Neural progenitor cell (in vitro differentiated cells): ENCODE measurements at regions not wholly inside any gene's neighbourhood (a gene's known extent, or its start where the extent isn't known, plus 50 kb on each side); places are given as distances from the start of the nearest gene placed in this dataset.
A peak's percentile ranks its signal among the peaks of the same experiment; 100 is the strongest.
"Not testable (repeated sequence)": the region's sequence is repeated elsewhere in the genome, so short reads cannot be mapped to it uniquely, and the experiment has no call there.

ENCODE experiments used
- DNase-seq: peaks from one replicate; pipeline ENCODE4 v3.0.0-alpha.2; 2016; ENCODE audit warnings: low spot score
- H2AFZ ChIP-seq: fragments of 200-600 bp; sonication (generic); replicated peaks from 2 replicates; pipeline ENCODE4 v1.6.1; 2016; ENCODE audit warnings: antibody characterized with exemption
- H3F3A ChIP-seq: fragments of 200-600 bp; sonication (generic); 2 replicates; pipeline ENCODE4 v1.6.1; 2016; ENCODE audit warnings: antibody characterized with exemption, low read depth
- H3K27ac ChIP-seq: fragments of 200-600 bp; sonication (generic); 2 replicates; pipeline ENCODE4 v1.5.1; 2016; ENCODE audit warnings: mild to moderate bottlenecking
- H3K27me3 ChIP-seq: fragments of 200-600 bp; sonication (generic); 2 replicates; pipeline ENCODE4 v1.6.1; 2016; ENCODE audit warnings: mild to moderate bottlenecking, moderate library complexity
- H3K36me3 ChIP-seq: fragments of 200-600 bp; sonication (generic); 2 replicates; pipeline ENCODE4 v1.5.1; 2016
- H3K4me1 ChIP-seq: fragments of 200-600 bp; sonication (generic); 2 replicates; pipeline ENCODE4 v1.6.1; 2016; ENCODE audit warnings: mixed run types
- H3K4me2 ChIP-seq: fragments of 200-600 bp; sonication (generic); 2 replicates; pipeline ENCODE4 v1.6.1; 2016
- H3K4me3 ChIP-seq: fragments of 200-600 bp; sonication (generic); 2 replicates; pipeline ENCODE4 v1.5.1; 2016
- H3K79me2 ChIP-seq: fragments of 200-600 bp; sonication (generic); 2 replicates; pipeline ENCODE4 v1.6.1; 2016; ENCODE audit warnings: low read depth
- H3K9ac ChIP-seq: fragments of 200-600 bp; sonication (generic); 2 replicates; pipeline ENCODE4 v1.6.1; 2016
- H3K9me3 ChIP-seq: fragments of 200-600 bp; sonication (generic); 2 replicates; pipeline ENCODE4 v1.5.1; 2016; ENCODE audit warnings: low read depth
- H4K20me1 ChIP-seq: fragments of 200-600 bp; sonication (generic); 2 replicates; pipeline ENCODE4 v1.6.1; 2016; ENCODE audit warnings: low read depth
- H3K27ac Mint-ChIP-seq: 3 replicates; pipeline ENCODE4 v1.8.0; 2021; ENCODE audit warnings: mixed read lengths
- H3K27me3 Mint-ChIP-seq: 2 replicates; pipeline ENCODE4 v1.8.0; 2022; ENCODE audit warnings: low read depth, mild to moderate bottlenecking, inconsistent platforms, moderate library complexity, mixed read lengths; ENCODE audit not compliant: insufficient read depth
- H3K36me3 Mint-ChIP-seq: 3 replicates; pipeline ENCODE4 v1.8.0; 2021; ENCODE audit warnings: mixed read lengths
- H3K4me1 Mint-ChIP-seq: 3 replicates; pipeline ENCODE4 v1.8.0; 2021; ENCODE audit warnings: mixed read lengths
- H3K4me3 Mint-ChIP-seq: 3 replicates; pipeline ENCODE4 v1.8.0; 2021; ENCODE audit warnings: mild to moderate bottlenecking, moderate library complexity, mixed read lengths
- H3K9me3 Mint-ChIP-seq: 3 replicates; pipeline ENCODE4 v1.8.0; 2020; ENCODE audit warnings: mixed read lengths
- EZH2 ChIP-seq: fragments of 200-600 bp; sonication (generic); IDR thresholded peaks from 2 replicates; pipeline ENCODE4 v1.6.1; 2017; ENCODE audit warnings: antibody characterized with exemption, mild to moderate bottlenecking, moderate library complexity
- EZH2phosphoT487 ChIP-seq: fragments of 200-600 bp; sonication (generic); IDR thresholded peaks from 2 replicates; pipeline ENCODE4 v1.6.1; 2017; ENCODE audit warnings: antibody characterized with exemption
- TF ChIP-seq, protein P1 (sequence below): fragments of 200-600 bp; sonication (generic); IDR thresholded peaks from 2 replicates; pipeline ENCODE4 v1.5.1; 2017; ENCODE audit warnings: antibody characterized with exemption, mild to moderate bottlenecking

DNA sequence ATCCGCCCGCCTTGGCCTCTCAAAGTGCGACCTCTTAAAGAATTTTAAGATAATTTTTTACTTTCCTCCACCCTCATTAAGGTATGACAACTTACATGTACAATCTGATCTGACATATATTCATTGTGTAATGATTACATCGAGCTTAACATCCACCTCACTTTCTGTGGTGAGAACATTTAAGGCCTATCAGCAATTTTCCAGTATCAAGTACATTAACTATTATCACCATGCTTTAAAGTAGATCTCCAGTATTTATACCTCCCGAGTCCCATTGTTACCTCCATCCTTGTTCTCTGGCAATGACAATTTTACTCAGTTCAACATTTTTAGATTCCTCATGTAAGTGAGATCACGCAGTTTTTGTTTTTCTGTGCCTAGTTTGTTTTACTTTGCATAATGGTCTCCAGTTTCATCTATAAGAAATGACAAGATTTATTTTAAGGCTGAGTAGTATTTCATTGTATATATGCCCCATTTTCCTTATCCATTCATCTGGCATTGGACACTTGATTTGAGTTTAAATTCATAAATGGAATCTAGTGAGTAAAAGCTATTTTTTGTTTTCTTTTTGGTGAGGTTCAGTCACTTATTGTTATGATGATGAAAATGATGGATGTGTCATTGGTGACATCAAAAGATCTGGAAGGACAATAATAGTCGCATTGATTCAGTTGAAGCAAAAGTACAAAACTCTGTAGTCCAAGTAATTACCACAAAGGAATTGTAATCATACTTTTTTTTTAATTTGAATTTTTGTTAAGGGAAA lies 87.0 kb downstream of the OR2B2 start:
- TF ChIP-seq EZH2phosphoT487 = no peak
- TF ChIP-seq, protein P1, sequence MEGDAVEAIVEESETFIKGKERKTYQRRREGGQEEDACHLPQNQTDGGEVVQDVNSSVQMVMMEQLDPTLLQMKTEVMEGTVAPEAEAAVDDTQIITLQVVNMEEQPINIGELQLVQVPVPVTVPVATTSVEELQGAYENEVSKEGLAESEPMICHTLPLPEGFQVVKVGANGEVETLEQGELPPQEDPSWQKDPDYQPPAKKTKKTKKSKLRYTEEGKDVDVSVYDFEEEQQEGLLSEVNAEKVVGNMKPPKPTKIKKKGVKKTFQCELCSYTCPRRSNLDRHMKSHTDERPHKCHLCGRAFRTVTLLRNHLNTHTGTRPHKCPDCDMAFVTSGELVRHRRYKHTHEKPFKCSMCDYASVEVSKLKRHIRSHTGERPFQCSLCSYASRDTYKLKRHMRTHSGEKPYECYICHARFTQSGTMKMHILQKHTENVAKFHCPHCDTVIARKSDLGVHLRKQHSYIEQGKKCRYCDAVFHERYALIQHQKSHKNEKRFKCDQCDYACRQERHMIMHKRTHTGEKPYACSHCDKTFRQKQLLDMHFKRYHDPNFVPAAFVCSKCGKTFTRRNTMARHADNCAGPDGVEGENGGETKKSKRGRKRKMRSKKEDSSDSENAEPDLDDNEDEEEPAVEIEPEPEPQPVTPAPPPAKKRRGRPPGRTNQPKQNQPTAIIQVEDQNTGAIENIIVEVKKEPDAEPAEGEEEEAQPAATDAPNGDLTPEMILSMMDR = no peak
- no peak for TF ChIP-seq EZH2
- Histone ChIP-seq H2AFZ (no peak overlapping the region), H3K36me3 (peaks cover 6% of the 10 kb centered on the region), H3K4me1 (peaks cover 16% of the 10 kb centered on the region), H3K79me2 (peaks cover 30% of the 10 kb centered on the region), H3K27me3 (no peaks in the 10 kb centered on the region), H3K9me3 (no peaks in the 10 kb centered on the region), H3K9ac (peak overlapping the region; percentile 84), H3K4me3 (peak overlapping the region; percentile 94), H3K27ac (peak overlapping the region; percentile 82), H3F3A (peaks cover 50% of the 10 kb centered on the region), H4K20me1 (peaks cover 14% of the 10 kb centered on the region), H3K4me2 (peak overlapping the region; percentile 95)
- peaks cover 28% of the 10 kb centered on the region for H3K4me1 Mint-ChIP-seq
- peaks cover 15% of the 10 kb centered on the region for H3K27me3 Mint-ChIP-seq
- DNase-seq = no peak
- H3K27ac Mint-ChIP-seq = peak overlapping the region; percentile 84
- peaks cover 8% of the 10 kb centered on the region for H3K9me3 Mint-ChIP-seq
- peaks cover 8% of the 10 kb centered on the region for H3K36me3 Mint-ChIP-seq
- H3K4me3 Mint-ChIP-seq = peak overlapping the region; percentile 98

DNA sequence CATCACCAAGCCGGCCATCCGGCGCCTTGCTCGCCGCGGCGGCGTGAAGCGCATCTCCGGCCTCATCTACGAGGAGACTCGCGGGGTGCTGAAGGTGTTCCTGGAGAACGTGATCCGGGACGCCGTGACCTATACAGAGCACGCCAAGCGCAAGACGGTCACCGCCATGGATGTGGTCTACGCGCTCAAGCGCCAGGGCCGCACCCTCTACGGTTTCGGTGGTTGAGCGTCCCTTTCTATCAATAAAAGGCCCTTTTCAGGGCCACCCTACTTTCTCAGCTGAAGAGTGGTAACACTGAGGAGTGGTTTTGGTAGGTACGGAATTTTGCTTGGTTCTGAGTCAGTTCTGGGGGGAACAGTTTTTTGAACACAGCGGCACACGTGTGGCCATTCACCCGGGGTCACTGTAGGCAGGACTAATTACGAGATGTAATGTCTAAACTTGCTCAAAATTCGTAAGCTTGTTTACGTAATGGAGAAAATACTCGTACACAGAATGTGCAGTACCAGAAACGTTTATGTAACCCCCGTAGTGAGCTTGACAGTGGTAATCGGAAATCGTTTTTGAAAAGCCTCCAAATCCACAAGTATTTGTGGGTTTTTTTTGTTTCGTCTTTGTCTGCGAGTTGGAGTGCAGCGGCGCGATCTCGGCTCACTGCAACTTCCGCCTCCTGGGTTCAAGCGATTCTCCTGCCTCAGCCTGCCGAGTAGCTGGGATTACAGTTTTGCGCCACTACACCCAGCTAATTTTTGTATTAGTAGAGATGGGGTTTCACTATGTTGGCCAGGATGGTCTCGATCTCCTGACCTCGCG lies 87.8 kb downstream of the OR2B2 start:
- peaks cover 14% of the 10 kb centered on the region for H4K20me1 ChIP-seq
- peaks cover 23% of the 10 kb centered on the region for H3K79me2 ChIP-seq
- not testable (repeated sequence) for H2AFZ ChIP-seq, H3K27me3 ChIP-seq, H3K9me3 ChIP-seq, H3K36me3 ChIP-seq, H3K36me3 Mint-ChIP-seq, H3K4me1 ChIP-seq, H3K9me3 Mint-ChIP-seq
- H3K4me2 ChIP-seq = peak overlapping the region; percentile 95
- peak; percentile 34 for DNase-seq
- H3F3A ChIP-seq = peaks cover 47% of the 10 kb centered on the region
- peaks cover 27% of the 10 kb centered on the region for H3K4me1 Mint-ChIP-seq
- peak overlapping the region; percentile 84 for H3K9ac ChIP-seq
- peak overlapping the region; percentile 98 for H3K4me3 Mint-ChIP-seq
- H3K4me3 ChIP-seq = peak overlapping the region; percentile 94
- peak overlapping the region; percentile 84 for H3K27ac Mint-ChIP-seq
- H3K27ac ChIP-seq = peak overlapping the region; percentile 82
- H3K27me3 Mint-ChIP-seq = peaks cover 15% of the 10 kb centered on the region

- H3K27me3 ChIP-seq, H3K9me3 Mint-ChIP-seq, H3K36me3 ChIP-seq, H3K36me3 Mint-ChIP-seq, H2AFZ ChIP-seq, H3K4me1 ChIP-seq, H3K9ac ChIP-seq, H3K9me3 ChIP-seq: not testable (repeated sequence)
- H3K4me1 Mint-ChIP-seq = peaks cover 23% of the 10 kb centered on the region
- peak overlapping the region; percentile 15 for H3K27ac ChIP-seq
- peak overlapping the region; percentile 67 for H3K4me2 ChIP-seq
- H3K4me3 Mint-ChIP-seq = peak overlapping the region; percentile 98
- peak; percentile 81 for DNase-seq
- peaks cover 41% of the 10 kb centered on the region for H3F3A ChIP-seq
- peak overlapping the region; percentile 96 for H3K27ac Mint-ChIP-seq
- H3K79me2 ChIP-seq = peaks cover 17% of the 10 kb centered on the region
- peak overlapping the region; percentile 94 for H3K4me3 ChIP-seq
- H3K27me3 Mint-ChIP-seq = peaks cover 15% of the 10 kb centered on the region
- peaks cover 14% of the 10 kb centered on the region for H4K20me1 ChIP-seq
These were observed 88.4 kb downstream of the OR2B2 start for GRCh38 chr6:27823714-27824210.

- no peaks in the 10 kb centered on the region for H3K36me3 Mint-ChIP-seq
- no peak for DNase-seq
- Histone ChIP-seq H3K4me2 (no peak overlapping the region), H3K27me3 (no peaks in the 10 kb centered on the region), H4K20me1 (no peaks in the 10 kb centered on the region), H3K4me1 (peaks cover 14% of the 10 kb centered on the region), H2AFZ (no peak overlapping the region), H3K27ac (peak overlapping the region; percentile 52), H3K9me3 (no peaks in the 10 kb centered on the region), H3F3A (peaks cover 55% of the 10 kb centered on the region), H3K4me3 (no peak overlapping the region), H3K36me3 (no peaks in the 10 kb centered on the region), H3K79me2 (no peaks in the 10 kb centered on the region), H3K9ac (no peak overlapping the region)
- H3K9me3 Mint-ChIP-seq = no peaks in the 10 kb centered on the region
- H3K27me3 Mint-ChIP-seq = no peaks in the 10 kb centered on the region
- peak overlapping the region; percentile 96 for H3K27ac Mint-ChIP-seq
- TF ChIP-seq, protein P1 = no peak
- no peak for TF ChIP-seq EZH2
- TF ChIP-seq EZH2phosphoT487 = no peak
- peaks cover 46% of the 10 kb centered on the region for H3K4me1 Mint-ChIP-seq
- H3K4me3 Mint-ChIP-seq = peak overlapping the region; percentile 41
These were observed 95.3 kb downstream of the OR2B2 start for GRCh38 chr6:27816906-27817305.
